SK-N-SH treated with all-trans-retinoic acid at 6 μM for 48 hours (cell line): ENCODE measurements at regions not wholly inside any gene's neighbourhood (a gene's known extent, or its start where the extent isn't known, plus 50 kb on each side); places are given as distances from the start of the nearest gene placed in this dataset.
"Not testable (repeated sequence)": the region's sequence is repeated elsewhere in the genome, so short reads cannot be mapped to it uniquely, and the experiment has no call there.

Source experiments
- GLIS3 ChIP-seq: fragments of 250-450 bp; sonication (Bioruptor Pico); IDR thresholded peaks from 2 replicates; pipeline ENCODE4 v1.5.0; 2020; ENCODE audit warnings: mild to moderate bottlenecking, moderate library complexity
- PPARA ChIP-seq: fragments of 250-450 bp; sonication (Bioruptor Pico); IDR thresholded peaks from 2 replicates; pipeline ENCODE4 v1.5.0; 2020; ENCODE audit warnings: mild to moderate bottlenecking, borderline replicate concordance
- RARB ChIP-seq: fragments of 250-450 bp; sonication (Bioruptor Pico); IDR thresholded peaks from 2 replicates; pipeline ENCODE4 v1.8.0; 2021; ENCODE audit warnings: mild to moderate bottlenecking, moderate library complexity
- TOX ChIP-seq: fragments of 250-450 bp; sonication (Bioruptor Pico); IDR thresholded peaks from 2 replicates; pipeline ENCODE4 v1.8.0; 2021; ENCODE audit warnings: mild to moderate bottlenecking, moderate library complexity, borderline replicate concordance
- TSHZ2 ChIP-seq: fragments of 250-450 bp; sonication (Bioruptor Pico); IDR thresholded peaks from 2 replicates; pipeline ENCODE4 v1.5.0; 2020; ENCODE audit warnings: mild to moderate bottlenecking, moderate library complexity

DNA sequence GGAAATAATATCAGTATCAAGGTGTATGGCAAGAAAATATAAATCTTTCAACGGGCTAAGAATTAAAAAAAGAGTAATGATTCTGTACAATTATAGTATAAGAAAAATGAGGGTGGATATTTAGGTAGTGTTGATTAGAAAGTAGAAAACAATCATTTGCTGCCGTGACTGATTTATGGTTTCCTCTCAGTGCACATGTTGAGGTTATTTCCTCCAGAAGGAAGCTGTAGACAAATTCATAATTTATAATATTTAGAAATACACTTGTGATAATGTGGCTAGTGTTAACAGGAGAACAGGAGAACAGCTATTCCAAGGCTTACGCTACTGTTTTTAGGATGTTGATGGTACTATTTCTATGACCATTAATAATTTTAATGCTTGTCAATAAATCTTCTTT lies 153.4 kb downstream of the GOLGA6L6 start:
- TF ChIP-seq TOX (CRISPR knock-in tag); RARB (CRISPR knock-in tag); GLIS3; PPARA (CRISPR knock-in tag); TSHZ2 (CRISPR knock-in tag): not testable (repeated sequence)
